HL-60 (cell line): ENCODE measurements at regions not wholly inside any gene's neighbourhood (a gene's known extent, or its start where the extent isn't known, plus 50 kb on each side); places are given as distances from the start of the nearest gene placed in this dataset.

Experiments used
- DNase-seq, 2 experiments: peaks; one replicate each; pipeline ENCODE4 v3.0.0-alpha.2; 2010 to 2020; ENCODE audit warnings: low read depth in 1 of 2, low spot score in 1 of 2
- H3K27ac ChIP-seq: fragments of 250-450 bp; sonication (Bioruptor Pico); replicated peaks from 2 replicates; pipeline ENCODE4 v1.5.1; 2020; ENCODE audit warnings: mild to moderate bottlenecking, moderate library complexity
- H3K27me3 ChIP-seq: fragments of 250-450 bp; sonication (Bioruptor Pico); 2 replicates; pipeline ENCODE4 v1.5.1; 2021; ENCODE audit warnings: mild to moderate bottlenecking, moderate library complexity; ENCODE audit not compliant: insufficient read depth, poor library complexity, severe bottlenecking
- H3K4me3 ChIP-seq: replicated peaks from 2 replicates; pipeline ENCODE4 v1.5.1; 2011; ENCODE audit warnings: mild to moderate bottlenecking, control low read depth, low read length; ENCODE audit not compliant: insufficient read depth
- GABPA ChIP-seq: IDR thresholded peaks from 2 replicates; pipeline ENCODE4 v1.6.1; 2012; ENCODE audit warnings: low read depth
- POLR2AphosphoS5 ChIP-seq: IDR thresholded peaks from 2 replicates; pipeline ENCODE4 v1.6.1; 2012; ENCODE audit warnings: low read depth
- REST ChIP-seq: IDR thresholded peaks from 2 replicates; pipeline ENCODE4 v1.6.1; 2012; ENCODE audit warnings: low read depth; ENCODE audit not compliant: insufficient replicate concordance
- SPI1 ChIP-seq: IDR thresholded peaks from 2 replicates; pipeline ENCODE4 v1.6.1; 2012; ENCODE audit warnings: low read depth, mild to moderate bottlenecking, borderline replicate concordance
- TF ChIP-seq, protein P1 (sequence below): IDR thresholded peaks from one replicate; pipeline ENCODE4 v1.5.1; 2011; ENCODE audit warnings: low read length, control low read depth, inconsistent platforms; ENCODE audit not compliant: insufficient read depth

DNA sequence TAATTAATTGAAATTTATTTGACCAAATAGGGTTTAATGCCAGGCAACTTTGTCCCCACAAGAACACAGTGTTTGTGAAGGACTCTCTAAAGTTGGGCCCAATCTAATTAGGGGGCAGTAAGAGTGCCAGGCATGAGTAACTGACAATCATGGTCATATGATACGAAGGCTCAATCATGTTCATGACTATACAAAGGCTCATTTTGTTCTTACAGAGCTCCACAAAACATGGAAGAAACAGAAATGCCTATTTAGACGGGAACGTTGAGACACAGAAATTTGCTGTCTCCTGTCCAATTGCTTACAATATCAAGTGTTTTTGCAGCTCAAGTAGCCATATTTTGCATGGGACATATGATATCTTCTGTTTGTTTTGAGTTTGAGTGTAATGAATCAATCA, 391.1 kb downstream of the SI start:
- H3K27me3 ChIP-seq: no peaks in the 10 kb centered on the region
- H3K27ac ChIP-seq: no peak overlapping the region
- DNase-seq: no peak
- no peak overlapping the region for H3K4me3 ChIP-seq
- TF ChIP-seq REST: no peak
- TF ChIP-seq GABPA: no peak
- TF ChIP-seq POLR2AphosphoS5: no peak
- TF ChIP-seq, protein P1, sequence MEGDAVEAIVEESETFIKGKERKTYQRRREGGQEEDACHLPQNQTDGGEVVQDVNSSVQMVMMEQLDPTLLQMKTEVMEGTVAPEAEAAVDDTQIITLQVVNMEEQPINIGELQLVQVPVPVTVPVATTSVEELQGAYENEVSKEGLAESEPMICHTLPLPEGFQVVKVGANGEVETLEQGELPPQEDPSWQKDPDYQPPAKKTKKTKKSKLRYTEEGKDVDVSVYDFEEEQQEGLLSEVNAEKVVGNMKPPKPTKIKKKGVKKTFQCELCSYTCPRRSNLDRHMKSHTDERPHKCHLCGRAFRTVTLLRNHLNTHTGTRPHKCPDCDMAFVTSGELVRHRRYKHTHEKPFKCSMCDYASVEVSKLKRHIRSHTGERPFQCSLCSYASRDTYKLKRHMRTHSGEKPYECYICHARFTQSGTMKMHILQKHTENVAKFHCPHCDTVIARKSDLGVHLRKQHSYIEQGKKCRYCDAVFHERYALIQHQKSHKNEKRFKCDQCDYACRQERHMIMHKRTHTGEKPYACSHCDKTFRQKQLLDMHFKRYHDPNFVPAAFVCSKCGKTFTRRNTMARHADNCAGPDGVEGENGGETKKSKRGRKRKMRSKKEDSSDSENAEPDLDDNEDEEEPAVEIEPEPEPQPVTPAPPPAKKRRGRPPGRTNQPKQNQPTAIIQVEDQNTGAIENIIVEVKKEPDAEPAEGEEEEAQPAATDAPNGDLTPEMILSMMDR: no peak
- TF ChIP-seq SPI1: no peak

DNA sequence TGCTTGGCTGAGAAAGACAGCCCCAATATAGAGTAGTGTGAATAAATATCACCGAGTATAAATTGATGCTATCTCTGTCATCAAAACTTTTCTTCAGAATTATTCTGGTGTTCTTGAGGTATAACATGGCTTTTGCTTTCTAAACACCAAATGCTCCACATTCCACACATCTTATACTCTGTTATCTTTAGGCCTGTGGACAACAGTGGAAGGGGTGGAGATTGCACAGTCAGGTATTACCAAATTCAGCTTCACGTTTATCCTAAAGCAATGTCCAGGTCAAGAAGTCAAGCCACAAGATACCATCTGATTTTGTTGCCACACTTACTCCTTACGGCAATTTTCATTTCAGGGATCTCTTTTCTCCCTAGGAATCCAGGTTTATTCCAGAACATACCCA, 394.8 kb downstream of the SI start:
- DNase-seq: no peak
- Histone ChIP-seq H3K27me3 (no peaks in the 10 kb centered on the region), H3K4me3 (no peak overlapping the region), H3K27ac (no peak overlapping the region)
- TF ChIP-seq POLR2AphosphoS5: no peak
- no peak for TF ChIP-seq GABPA
- TF ChIP-seq, protein P1: no peak
- TF ChIP-seq SPI1: no peak
- no peak for TF ChIP-seq REST

GRCh38 chr3:164679245-164679644, 399.1 kb downstream of the SI start:
- no peak for DNase-seq
- no peak overlapping the region for H3K4me3 ChIP-seq
- TF ChIP-seq GABPA (no peak), SPI1 (no peak), REST (no peak), POLR2AphosphoS5 (no peak)
- TF ChIP-seq, protein P1: no peak
- H3K27ac ChIP-seq: no peak overlapping the region
- no peaks in the 10 kb centered on the region for H3K27me3 ChIP-seq
